HepG2 (cell line): ENCODE measurements at regions not wholly inside any gene's neighbourhood (a gene's known extent, or its start where the extent isn't known, plus 50 kb on each side); places are given as distances from the start of the nearest gene placed in this dataset.

Source experiments
- CEBPZ ChIP-seq: IDR thresholded peaks from 2 replicates; pipeline ENCODE4 v1.6.1; 2012; ENCODE audit warnings: low read length, improper control_type of control experiment
- HMG20A ChIP-seq: IDR thresholded peaks from 2 replicates; pipeline ENCODE4 v1.6.1; 2016; ENCODE audit warnings: borderline replicate concordance
- HNRNPUL1 ChIP-seq: fragments of 200-400 bp; formaldehyde crosslinking; IDR thresholded peaks from 2 replicates; pipeline ENCODE4 v1.6.1; 2017; ENCODE audit warnings: low read depth, mild to moderate bottlenecking, low read length, moderate library complexity
- KDM2A ChIP-seq: sonication (generic); formaldehyde crosslinking; IDR thresholded peaks from 2 replicates; pipeline ENCODE4 v1.4.0; 2020; ENCODE audit warnings: low read depth, missing genetic modification reagents, borderline replicate concordance
- NRL ChIP-seq: sonication (generic); formaldehyde crosslinking; IDR thresholded peaks from 2 replicates; pipeline ENCODE4 v1.5.0; 2020; ENCODE audit warnings: missing genetic modification reagents, mild to moderate bottlenecking, moderate library complexity, borderline replicate concordance
- STAG1 ChIP-seq: sonication (generic); formaldehyde crosslinking; IDR thresholded peaks from 2 replicates; pipeline ENCODE4 v1.4.0; 2020; ENCODE audit warnings: missing genetic modification reagents
- ZNF224 ChIP-seq: sonication (generic); formaldehyde crosslinking; IDR thresholded peaks from 2 replicates; pipeline ENCODE4 v1.5.0; 2020; ENCODE audit warnings: mild to moderate bottlenecking, missing genetic modification reagents
- ZNF530 ChIP-seq: sonication (generic); formaldehyde crosslinking; IDR thresholded peaks from 2 replicates; pipeline ENCODE4 v1.5.0; 2020; ENCODE audit warnings: low read depth, mild to moderate bottlenecking, missing genetic modification reagents
- ZNF687 ChIP-seq: sonication (generic); formaldehyde crosslinking; IDR thresholded peaks from 2 replicates; pipeline ENCODE4 v1.5.1; 2020; ENCODE audit warnings: mild to moderate bottlenecking, missing genetic modification reagents, moderate library complexity
- ZNF780A ChIP-seq: sonication (generic); formaldehyde crosslinking; IDR thresholded peaks from 2 replicates; pipeline ENCODE4 v1.8.0; 2022; ENCODE audit warnings: mild to moderate bottlenecking, missing genetic modification reagents, moderate library complexity
- ZNF788 ChIP-seq: sonication (generic); formaldehyde crosslinking; IDR thresholded peaks from 2 replicates; pipeline ENCODE4 v1.5.0; 2020; ENCODE audit warnings: mild to moderate bottlenecking, missing genetic modification reagents, borderline replicate concordance
- ZNF891 ChIP-seq: sonication (generic); formaldehyde crosslinking; IDR thresholded peaks from 2 replicates; pipeline ENCODE4 v1.5.0; 2020; ENCODE audit warnings: mild to moderate bottlenecking, missing genetic modification reagents
- TF ChIP-seq, protein P1 (sequence below): sonication (generic); formaldehyde crosslinking; IDR thresholded peaks from 2 replicates; pipeline ENCODE4 v1.9.0; 2021; ENCODE audit warnings: missing genetic modification reagents, mild to moderate bottlenecking, borderline replicate concordance
- TF ChIP-seq, protein P2 (sequence below): sonication (generic); formaldehyde crosslinking; IDR thresholded peaks from 2 replicates; pipeline ENCODE4 v1.4.0; 2020; ENCODE audit warnings: low read depth, mild to moderate bottlenecking, missing genetic modification reagents
- TF ChIP-seq, protein P3 (sequence below): sonication (generic); formaldehyde crosslinking; IDR thresholded peaks from 2 replicates; pipeline ENCODE4 v1.5.0; 2020; ENCODE audit warnings: mild to moderate bottlenecking, missing genetic modification reagents

- TF ChIP-seq ZNF530 (CRISPR knock-in tag) (no peak), NRL (CRISPR knock-in tag) (no peak), ZNF780A (0 out of 2 replicates have a peak, but pooled peaks have one; percentile 40), HMG20A (CRISPR knock-in tag) (peak; percentile 92), ZNF687 (CRISPR knock-in tag) (peak; percentile 23; the same call in 1 of the 2 replicates), HNRNPUL1 (no peak), CEBPZ (0 out of 2 replicates have a peak, but pooled peaks have one; percentile 28), STAG1 (CRISPR knock-in tag) (peak; percentile 41), ZNF891 (CRISPR knock-in tag) (0 out of 2 replicates have a peak, but pooled peaks have one; percentile 52), ZNF788 (peak; percentile 94), ZNF224 (CRISPR knock-in tag) (no peak), KDM2A (CRISPR knock-in tag) (peak; percentile 83)
- TF ChIP-seq, protein P1, sequence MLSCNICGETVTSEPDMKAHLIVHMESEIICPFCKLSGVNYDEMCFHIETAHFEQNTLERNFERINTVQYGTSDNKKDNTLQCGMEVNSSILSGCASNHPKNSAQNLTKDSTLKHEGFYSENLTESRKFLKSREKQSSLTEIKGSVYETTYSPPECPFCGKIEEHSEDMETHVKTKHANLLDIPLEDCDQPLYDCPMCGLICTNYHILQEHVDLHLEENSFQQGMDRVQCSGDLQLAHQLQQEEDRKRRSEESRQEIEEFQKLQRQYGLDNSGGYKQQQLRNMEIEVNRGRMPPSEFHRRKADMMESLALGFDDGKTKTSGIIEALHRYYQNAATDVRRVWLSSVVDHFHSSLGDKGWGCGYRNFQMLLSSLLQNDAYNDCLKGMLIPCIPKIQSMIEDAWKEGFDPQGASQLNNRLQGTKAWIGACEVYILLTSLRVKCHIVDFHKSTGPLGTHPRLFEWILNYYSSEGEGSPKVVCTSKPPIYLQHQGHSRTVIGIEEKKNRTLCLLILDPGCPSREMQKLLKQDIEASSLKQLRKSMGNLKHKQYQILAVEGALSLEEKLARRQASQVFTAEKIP (CRISPR knock-in tag), result no peak
- TF ChIP-seq, protein P2, sequence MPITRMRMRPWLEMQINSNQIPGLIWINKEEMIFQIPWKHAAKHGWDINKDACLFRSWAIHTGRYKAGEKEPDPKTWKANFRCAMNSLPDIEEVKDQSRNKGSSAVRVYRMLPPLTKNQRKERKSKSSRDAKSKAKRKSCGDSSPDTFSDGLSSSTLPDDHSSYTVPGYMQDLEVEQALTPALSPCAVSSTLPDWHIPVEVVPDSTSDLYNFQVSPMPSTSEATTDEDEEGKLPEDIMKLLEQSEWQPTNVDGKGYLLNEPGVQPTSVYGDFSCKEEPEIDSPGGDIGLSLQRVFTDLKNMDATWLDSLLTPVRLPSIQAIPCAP (CRISPR knock-in tag), result no peak
- TF ChIP-seq, protein P3, sequence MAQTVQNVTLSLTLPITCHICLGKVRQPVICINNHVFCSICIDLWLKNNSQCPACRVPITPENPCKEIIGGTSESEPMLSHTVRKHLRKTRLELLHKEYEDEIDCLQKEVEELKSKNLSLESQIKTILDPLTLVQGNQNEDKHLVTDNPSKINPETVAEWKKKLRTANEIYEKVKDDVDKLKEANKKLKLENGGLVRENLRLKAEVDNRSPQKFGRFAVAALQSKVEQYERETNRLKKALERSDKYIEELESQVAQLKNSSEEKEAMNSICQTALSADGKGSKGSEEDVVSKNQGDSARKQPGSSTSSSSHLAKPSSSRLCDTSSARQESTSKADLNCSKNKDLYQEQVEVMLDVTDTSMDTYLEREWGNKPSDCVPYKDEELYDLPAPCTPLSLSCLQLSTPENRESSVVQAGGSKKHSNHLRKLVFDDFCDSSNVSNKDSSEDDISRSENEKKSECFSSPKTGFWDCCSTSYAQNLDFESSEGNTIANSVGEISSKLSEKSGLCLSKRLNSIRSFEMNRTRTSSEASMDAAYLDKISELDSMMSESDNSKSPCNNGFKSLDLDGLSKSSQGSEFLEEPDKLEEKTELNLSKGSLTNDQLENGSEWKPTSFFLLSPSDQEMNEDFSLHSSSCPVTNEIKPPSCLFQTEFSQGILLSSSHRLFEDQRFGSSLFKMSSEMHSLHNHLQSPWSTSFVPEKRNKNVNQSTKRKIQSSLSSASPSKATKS, result no peak
These were observed 297.1 kb upstream of the MAF start (continued) for GRCh38 chr16:79897453-79898146.
